Posterior cingulate gyrus (tissue), 11 donors: ENCODE measurements at regions not wholly inside any gene's neighbourhood (a gene's known extent, or its start where the extent isn't known, plus 50 kb on each side); places are given as distances from the start of the nearest gene placed in this dataset.
"Not testable (repeated sequence)": the region's sequence is repeated elsewhere in the genome, so short reads cannot be mapped to it uniquely, and the experiment has no call there.

Experiments
- DNase-seq, 10 donors: peaks; one replicate each; pipeline versions ENCODE4 v3.0.0 to v3.0.0-alpha.2; 2020 to 2021; ENCODE audit warnings: mixed read lengths in 3 of 10
- intact Hi-C: fragments of 100-400 bp; cut with DNase I; formaldehyde crosslinking; loops from one replicate; pipeline ENCODE4 v1.15.1; 2023

DNA sequence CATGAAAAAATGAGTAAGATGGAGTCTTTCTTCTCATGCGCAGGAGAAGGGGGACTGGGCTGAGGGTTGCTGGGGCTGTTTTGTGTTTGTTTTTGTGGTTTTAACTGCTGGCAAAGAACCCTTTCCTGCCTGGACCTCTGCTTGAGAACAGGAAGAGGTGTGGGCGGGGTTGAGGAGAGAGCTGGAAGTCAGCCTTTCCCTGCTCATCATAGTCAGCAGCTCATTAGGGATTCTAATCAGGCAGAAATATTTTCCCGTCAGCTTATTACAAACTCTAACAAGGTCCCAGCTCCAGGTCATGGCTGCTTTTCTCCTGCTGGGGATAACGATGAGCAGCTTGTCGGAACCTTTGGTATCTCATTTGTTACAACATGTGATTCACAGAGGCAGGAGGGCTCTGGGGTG lies 185.0 kb upstream of the NRXN3 start:
- intact Hi-C loops, result no loop called here
- no peak for DNase-seq

DNA sequence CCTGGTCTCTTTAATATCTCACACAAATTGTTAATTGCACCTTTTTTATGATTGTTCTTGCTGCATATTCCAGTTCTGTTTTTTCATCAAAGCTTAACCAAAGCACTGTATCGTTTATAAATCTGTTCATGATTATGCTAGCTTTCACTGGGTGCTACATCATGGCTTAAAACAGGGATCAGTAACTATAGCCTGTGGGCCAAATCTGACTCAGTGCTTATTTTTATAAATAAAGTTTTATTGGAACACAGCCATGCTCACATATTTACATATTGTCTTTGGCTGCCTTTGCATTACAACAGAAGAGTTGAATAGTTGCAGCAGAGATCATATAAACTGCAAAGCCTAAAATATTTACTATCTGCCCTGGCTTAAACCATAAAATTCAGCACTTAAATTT lies 183.4 kb upstream of the NRXN3 start:
- DNase-seq, result no peak
- intact Hi-C loops, result no loop called here

DNA sequence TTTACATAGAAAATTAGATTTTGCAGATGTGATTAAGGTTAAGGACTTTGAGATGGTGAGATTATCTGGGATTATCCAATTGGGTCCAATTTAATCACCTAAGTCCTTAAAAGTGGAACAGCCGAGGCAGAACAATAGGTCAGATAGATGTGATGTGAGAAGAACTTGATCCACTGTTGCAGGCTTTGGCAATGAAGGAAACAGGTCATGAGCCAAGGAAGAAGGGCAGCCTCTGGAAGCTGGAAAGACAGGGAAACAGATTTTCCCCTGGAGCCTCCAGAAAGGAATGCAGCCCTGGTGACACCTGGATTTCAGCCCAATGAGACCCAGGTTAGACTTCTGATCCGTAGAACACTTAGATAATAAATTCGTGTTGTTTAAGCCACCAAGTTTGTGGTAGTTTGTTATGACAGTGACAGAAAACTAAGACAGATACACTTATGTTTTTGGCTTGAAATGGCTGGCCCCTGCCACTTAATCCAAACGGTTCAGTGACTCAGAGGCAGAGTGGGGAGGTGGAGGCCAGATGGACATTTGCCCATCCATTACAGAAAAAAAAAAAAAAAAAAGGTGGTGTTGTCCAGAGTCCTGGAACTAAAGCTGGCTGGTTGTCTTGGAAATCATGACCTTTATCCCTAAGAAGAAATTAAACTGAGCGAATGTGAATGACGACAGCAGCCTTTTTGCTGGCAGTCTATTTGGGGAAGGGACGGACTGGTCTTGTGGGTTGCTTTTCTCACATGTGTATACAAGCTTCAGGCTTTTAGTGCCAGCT lies 181.9 kb upstream of the NRXN3 start:
- no peak for DNase-seq
- intact Hi-C loops, result no loop called here

DNA sequence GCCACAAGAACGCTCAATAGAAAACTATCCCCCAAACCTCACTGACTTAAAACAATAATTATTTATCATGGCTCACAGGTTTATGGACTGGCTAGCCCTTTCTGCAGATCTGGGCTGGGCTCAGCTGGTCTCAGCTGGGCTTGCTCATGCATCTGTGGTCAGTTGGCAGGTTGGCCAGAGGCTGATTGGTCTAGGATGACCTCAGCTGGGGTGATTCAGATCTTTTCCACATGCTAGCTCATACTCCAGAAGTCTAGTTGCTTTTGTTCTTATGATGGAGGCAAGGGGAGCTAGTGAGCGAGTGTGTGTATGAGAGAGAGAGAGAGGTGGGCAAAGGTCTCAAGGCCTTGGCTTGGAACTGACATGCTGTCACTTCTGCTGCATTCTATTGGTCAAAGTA lies 181.2 kb upstream of the NRXN3 start:
- peak; percentile 60 to 98 (median 81) for DNase-seq
- intact Hi-C loops, result no loop called here

DNA sequence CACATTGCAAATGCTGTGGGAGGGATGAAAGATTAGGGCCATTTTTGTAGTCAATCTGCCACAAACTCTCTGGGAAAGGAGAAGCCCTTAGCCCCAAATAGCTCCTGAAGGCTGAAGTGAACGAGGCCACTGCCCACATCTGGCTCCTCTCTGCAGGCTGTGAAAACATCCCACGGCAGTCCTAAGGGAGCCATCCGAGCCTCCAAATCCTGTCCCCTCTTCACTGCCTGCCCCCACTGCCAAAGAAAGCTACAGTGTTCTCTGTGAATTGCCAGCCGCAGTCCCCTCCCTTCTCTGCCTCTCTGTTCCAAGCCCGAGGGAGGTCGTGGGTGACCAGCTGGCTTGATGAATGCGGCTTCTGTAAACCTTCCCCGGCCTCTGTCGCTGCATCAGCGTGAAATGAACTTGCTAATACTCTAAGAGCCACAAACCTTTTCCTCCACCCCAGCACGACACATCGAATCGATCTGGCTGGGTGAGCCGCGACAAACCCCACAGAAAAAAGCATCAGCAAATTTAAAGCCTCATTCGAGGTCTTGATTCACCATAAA lies 180.7 kb upstream of the NRXN3 start:
- DNase-seq, result peak; percentile 67 to 98 (median 82)
- intact Hi-C loops, result no loop called here

DNA sequence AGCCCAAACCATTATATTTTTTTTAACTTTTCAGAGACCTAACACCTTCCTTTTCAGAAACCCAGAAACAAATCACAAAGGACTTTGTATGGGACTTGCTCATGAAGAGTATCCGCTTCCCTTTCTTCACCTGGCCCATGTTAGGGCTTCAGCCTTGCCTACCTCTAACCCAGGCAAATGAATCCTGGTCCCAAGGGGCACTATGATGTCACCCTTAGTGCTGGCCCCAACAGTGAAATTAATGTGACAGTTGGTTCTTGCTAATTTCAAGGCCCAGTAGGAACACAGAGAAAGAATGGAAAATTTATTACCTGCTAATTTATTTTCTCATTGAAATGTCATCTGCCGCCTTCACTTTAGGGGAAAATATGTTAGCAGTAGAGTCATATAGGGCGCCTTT lies 179.8 kb upstream of the NRXN3 start:
- intact Hi-C loops, result loop anchor here (5.0 kb wide), 1 partner anchor 128 kb away; no protein-coding TSS in a partner anchor
- DNase-seq, result no peak

DNA sequence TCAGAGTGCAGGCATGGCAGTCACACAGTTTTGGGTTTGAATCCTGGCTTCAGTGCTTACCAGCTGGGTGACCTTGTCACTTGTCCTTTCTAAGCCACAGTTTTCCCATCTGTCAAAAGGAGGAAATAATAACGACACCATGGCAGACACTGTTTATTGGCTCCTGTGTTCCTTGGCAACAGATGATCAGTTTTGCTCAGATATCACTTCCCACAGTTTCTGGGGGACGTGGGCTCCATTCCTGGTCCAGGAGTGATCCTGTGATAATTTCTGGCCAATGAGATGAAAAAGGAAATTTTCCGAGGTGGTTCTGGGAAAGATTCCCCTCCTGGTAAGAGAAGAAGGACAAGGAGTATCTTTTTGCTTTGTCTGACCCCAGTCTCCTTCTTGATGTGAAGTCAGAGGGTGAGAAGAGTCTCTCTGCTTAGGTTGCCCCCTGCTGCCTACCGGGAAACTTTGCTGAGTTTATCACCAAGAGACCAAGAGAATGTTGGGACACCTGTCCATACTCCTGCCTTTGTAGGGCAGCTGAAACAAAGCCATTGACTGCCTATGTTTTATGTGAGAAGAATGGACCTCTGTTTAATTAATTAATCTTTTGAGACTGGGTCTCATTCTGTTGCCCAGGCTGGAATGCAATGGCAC lies 178.9 kb upstream of the NRXN3 start:
- DNase-seq, result peak in 2 of 10 donors; percentile 50 to 58
- intact Hi-C loops, result loop anchor here (5.0 kb wide), 1 partner anchor 129 kb away; no protein-coding TSS in a partner anchor

DNA sequence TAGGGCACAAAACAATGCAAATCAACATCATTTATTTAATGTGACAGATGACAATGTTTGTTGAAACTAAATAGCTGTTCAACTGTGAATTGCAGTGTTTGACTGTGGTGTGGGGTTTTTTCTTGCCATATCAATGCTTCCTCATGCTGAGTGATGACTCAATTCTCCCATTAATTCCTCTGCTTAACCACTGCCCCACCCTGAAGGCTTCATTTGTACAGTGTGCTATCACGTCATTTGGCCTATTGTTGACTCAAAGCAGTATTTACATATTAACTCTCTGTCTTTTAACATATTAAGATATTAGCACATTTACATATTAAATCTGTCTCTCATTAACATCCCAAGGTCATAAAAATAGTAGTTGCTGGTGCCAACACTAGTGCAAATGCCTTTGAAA lies 164.8 kb upstream of the NRXN3 start:
- intact Hi-C loops, result no loop called here
- DNase-seq, result no peak

DNA sequence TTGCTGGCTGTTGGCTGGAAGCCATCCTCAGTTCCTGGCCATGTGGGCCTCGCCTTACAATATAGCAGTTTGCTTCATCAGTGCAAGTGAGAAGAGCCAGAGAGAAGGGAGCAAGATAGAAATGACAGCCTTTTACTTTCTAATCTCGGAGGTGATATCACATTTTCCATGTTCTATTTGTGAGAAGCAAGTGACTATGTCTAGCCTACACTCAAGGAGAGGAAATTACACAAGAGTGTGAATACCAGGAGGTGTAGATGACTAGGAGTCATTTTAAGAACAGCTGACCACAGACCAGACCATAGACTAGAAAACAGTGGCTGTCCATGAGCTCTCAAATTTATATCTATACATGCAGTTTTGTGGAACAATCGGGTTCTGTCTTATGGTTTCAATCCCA lies 163.0 kb upstream of the NRXN3 start:
- intact Hi-C loops, result no loop called here
- DNase-seq, result no peak

DNA sequence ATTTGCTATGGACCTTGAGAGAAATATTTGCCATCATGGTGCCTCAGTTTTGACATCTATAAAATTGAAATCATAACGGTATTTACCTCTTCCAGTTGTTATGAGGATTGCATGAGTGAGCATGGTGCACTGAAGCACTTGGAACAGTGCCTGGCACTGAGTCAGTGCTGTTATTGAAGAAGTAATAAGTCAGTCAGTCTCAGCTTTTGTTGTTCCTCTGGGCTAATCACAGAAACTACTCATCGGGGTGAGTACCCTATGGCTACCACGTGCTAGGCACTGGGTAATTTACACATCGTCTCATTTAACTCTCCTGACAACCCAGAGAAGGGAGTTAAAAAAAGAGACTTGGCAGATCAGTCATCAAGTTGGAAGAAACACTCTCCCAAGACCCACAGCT lies 159.5 kb upstream of the NRXN3 start:
- DNase-seq, result no peak
- intact Hi-C loops, result no loop called here

DNA sequence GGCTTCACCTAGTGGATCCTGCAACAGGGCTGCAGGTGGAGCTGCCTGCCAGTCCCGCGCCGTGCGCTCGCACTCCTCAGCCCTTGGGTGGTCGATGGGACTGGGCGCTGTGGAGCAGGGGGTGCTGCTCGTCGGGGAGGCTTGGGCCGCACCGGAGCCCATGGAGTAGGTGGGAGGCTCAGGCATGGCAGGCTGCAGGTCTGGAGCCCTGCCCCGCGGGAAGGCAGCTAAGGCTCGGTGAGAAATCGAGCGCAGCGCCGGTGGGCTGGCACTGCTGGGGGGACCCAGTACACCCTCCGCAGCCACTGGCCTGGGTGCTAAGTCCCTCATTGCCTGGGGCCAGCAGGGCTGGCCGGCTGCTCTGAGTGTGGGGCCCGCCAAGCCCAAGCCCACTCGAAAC lies 156.3 kb upstream of the NRXN3 start:
- intact Hi-C loops, result not testable (repeated sequence)
- DNase-seq, result peak in 1 of 10 donors; percentile 79

DNA sequence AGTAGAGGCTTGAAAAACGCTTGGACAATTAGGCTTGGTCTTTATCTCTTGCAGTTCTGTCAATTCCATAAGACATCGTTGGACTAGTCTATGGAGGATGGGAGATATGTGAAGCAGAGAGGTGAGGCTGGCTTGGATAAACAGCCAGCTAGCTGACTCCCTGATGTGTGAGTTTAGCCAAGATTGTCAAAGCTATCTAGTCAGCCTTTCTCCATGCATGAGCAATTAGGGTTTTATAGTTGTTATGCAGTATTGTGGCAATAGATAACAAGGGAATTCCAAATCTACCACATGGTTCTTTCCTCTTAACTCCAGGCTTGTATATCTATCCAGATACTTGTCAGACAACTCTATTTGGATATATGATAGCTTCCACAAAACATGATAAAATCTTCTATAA lies 153.6 kb upstream of the NRXN3 start:
- DNase-seq, result no peak
- intact Hi-C loops, result no loop called here

DNA sequence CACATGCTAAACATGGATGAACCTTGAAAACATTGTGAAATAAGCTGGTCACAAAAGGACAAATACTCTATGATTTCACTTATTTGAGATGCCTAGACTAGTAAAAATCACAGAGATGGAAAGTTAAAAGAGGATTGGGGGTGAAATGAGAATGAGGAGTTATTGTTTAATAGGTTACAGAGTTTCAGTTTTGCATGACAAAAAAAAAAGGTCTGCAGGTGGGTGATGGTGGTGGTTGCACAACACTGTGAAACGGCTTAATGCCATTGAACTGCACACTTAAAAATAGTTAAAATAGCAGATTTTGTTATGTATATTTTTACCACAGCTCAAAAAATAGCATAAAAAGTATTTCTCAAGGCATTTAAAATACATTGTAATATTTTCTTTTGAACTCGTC lies 151.9 kb upstream of the NRXN3 start:
- intact Hi-C loops, result no loop called here

DNA sequence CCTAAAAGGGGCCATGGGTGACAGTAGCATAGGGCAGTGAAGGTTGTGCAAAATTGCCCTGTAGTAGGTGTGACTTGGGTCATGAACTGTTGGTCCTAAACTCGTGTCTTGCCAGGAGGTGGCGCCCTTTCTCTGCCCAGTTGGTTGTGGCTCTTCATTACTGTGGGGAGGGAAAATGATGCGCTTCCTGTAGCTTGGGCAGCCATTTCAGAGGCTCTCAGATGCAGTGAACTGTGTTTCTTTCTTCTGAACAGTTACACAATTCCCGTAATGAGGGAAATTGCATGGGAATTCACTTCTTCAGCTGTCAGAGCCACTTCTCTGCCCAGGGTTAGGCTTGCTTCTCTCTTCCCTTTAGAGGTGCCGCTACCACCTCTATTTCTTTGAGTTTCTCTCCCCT lies 148.1 kb upstream of the NRXN3 start:
- intact Hi-C loops, result no loop called here
- peak in 7 of 10 donors; percentile 18 to 88 (median 57) for DNase-seq

More for the DNA sequence above, 151.9 kb upstream of the NRXN3 start:
- DNase-seq, result no peak

DNA sequence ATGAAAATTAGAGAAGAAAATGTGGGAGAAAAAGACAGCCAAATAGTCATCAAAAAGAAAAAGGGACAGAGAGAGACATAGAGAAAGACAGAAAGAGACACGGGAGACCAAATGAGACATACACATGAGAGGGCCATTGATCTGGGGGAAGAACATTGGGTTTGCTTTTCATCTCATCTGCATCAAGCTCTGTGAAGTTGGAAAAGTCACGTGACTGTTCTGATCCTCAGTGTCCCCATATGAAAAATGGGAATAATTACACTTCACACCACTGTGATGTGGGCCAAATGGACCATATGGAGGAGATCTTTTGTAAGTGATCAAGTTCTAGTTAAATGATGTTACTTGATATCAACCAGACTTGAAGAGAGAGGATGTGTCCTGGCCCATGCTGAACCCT lies 147.1 kb upstream of the NRXN3 start:
- intact Hi-C loops, result no loop called here
- no peak for DNase-seq

DNA sequence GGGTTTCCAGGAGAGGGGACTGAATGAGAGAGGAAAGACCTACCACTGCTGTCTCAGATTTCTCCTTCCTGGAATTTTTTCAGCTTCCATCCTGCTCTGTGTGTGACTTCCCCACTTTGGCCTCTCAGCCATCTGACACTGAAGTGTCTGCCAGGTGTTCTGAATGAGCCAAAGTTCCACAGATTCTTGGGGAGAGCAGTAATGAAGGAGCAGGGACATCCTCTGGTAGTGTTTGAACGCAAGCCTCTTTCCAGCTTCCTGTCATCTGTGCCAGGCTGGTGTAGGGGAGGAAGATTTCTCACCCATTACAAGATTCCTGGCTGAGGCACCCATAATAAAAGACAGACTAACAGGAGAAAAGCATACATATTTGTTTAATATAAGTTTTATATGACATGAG lies 141.7 kb upstream of the NRXN3 start:
- no peak for DNase-seq
- intact Hi-C loops, result loop anchor here (2.0 kb wide), 1 partner anchor 166 kb away; no protein-coding TSS in a partner anchor

DNA sequence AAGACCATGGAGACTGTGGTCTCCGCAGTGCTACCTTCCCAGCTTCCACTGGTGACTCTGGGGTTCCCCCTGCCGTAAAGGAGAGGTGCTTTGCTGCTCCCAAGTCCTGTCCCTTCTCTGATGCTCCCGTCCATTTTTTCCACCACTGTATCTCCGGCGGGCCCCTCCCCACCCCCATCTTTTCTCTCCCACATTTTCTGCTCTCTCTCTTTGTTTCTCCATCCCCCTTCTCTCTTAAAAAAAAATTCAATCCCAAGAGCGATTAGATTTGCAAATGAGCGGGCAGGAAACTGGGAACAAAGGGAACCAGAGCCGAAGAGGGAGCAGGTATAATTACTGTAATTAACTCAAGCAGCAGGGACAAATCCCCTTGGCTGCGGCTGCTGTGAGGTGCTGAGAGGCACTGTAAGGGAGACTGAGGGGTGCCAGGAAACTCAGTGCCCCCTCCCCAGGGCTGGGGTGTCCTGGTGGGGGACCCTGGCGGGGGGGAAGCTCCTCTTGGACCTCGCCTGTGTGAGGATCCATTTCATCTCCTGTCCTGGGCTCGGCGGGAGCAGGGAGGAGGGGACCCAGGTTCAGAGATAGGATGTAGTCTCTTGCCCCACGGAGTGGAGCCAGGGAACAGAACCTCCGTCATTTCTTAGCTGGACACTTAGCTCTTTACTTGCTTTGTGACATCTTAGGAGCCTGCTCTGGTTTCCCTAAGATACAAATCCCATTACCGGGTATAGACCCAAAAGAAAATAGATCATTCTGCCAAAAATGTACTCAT lies 140.4 kb upstream of the NRXN3 start:
- intact Hi-C loops, result loop anchor here (2.0 kb wide), 1 partner anchor 167 kb away; no protein-coding TSS in a partner anchor
- DNase-seq, result peak in 5 of 10 donors; percentile 15 to 86 (median 33)

DNA sequence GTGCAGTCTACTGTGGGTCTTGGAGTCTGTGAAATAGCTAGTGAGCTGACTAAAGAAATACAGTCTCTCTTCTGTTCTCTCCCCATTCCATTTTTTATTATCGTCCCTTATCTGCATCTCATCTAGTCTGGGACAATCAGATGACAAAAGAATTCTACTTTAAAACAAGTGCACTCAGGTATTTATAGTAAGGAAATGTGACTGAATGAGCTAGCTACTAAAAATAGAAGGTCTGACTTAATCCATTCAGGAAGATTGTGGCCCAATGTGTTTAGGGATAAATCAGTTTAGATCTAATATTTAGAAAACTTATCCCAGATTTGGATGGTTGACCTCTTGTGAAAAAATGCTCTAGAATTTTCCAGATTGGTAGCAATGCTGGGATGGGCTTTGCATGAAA lies 126.8 kb upstream of the NRXN3 start:
- intact Hi-C loops, result no loop called here
- DNase-seq, result no peak

DNA sequence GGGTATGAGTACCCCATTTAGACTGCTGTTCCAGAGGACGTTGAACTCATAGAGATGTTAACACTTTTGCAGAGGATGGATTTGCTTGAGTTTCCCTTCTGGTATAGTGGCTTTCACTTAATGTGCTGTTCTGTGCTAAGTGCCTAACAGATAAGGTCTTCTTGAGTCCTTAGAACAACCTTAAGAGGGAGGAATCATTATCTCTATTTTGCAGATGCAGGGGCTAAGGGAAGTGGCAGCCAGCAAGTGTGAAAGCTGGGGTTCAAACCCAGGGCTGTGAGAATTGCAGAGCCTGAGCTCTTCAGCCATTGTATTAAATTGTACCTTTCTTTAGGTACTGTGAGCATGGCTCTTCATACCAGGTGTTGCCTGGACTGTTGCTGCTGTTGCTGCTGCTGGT lies 122.1 kb upstream of the NRXN3 start:
- intact Hi-C loops, result no loop called here
- DNase-seq, result no peak

DNA sequence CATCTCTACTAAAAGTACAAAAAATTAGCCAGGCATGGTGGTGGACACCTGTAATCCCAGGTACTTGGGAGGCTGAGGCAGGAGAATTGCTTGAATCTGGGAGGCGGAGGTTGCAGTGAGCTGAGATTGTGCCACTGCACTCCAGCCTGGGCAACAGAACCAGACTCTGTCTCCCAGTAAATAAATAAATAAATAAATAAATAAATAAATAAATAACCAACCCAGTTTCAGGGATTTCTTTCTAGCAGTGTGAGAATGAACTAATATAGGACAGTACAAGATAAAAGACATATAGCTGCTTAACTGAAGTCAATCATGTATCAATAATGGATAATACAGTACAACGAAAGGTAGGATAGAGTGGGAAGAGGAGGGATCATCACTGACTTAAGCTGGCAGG lies 113.3 kb upstream of the NRXN3 start:
- intact Hi-C loops, result not testable (repeated sequence)

DNA sequence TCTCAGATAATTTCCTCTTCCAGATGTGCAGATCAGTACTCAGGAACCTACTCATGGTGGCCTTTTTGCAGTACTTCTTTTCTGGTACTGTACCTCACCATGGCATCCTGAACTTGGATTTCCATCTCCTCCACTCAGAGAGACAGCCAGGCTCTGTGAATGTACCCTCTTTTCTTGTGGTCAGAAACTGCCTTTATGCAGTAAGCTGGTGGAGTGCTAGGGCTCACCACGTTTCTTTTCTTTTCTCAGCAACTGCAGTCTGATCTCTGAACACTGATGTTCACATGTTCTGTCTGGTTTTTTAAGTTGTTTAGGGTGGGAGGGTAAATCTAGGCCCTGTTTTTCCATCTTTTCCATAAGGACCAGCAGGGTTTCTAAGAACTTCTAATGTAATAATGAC lies 99.8 kb upstream of the NRXN3 start:
- DNase-seq, result no peak
- intact Hi-C loops, result no loop called here

More for the DNA sequence above, 113.3 kb upstream of the NRXN3 start:
- DNase-seq, result not testable (repeated sequence)
